SU-DHL-6 (cell line): ENCODE measurements at regions not wholly inside any gene's neighbourhood (a gene's known extent, or its start where the extent isn't known, plus 50 kb on each side); places are given as distances from the start of the nearest gene placed in this dataset.

Source experiments
- CTCF ChIP-seq: fragments of 200-600 bp; sonication (generic); IDR thresholded peaks from one replicate; pipeline ENCODE4 v1.5.1; 2017; ENCODE audit warnings: antibody characterized with exemption, mild to moderate bottlenecking, low read length, moderate library complexity; ENCODE audit not compliant: insufficient read depth, poor library complexity, severe bottlenecking
- EZH2phosphoT487 ChIP-seq: fragments of 200-600 bp; sonication (generic), shearing (Covaris generic); conservative IDR thresholded peaks from 2 replicates; pipeline ENCODE4 v1.6.1; 2018; ENCODE audit warnings: mild to moderate bottlenecking, antibody characterized with exemption, low read length, moderate library complexity, mixed read lengths

GRCh38 chr18:46260016-46260878, 156.1 kb downstream of the HAUS1 start:
- TF ChIP-seq CTCF = no peak
- no peak for TF ChIP-seq EZH2phosphoT487
